ENCODE measurements at regions not wholly inside any gene's neighbourhood (a gene's known extent, or its start where the extent isn't known, plus 50 kb on each side); places are given as distances from the start of the nearest gene placed in this dataset.

DNA sequence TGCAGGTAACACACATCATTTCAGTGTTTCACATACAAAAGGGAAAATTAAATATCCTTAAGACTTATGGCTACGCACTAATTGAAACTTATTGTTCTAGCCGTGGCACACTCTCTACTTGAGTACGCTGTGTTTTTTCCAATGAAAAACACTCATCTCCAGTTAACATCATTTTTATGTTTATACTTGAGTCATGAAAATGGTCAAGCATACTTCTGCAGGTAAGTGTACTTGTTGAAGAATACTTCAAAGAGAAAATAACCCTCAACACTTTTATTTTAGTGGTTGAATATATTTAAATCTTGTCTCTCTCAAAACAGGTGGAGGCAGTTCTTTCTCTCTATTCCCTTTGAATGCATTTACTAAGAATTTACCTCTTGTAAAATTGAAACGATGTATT, 538.7 kb upstream of the PCDH7 start:
- no peaks in the 10 kb centered on the region for H3K36me3 Mint-ChIP-seq
- no peak overlapping the region for H3K27ac Mint-ChIP-seq
- H3K4me1 Mint-ChIP-seq = peaks cover 2% of the 10 kb centered on the region
- H3K9me3 Mint-ChIP-seq = no peaks in the 10 kb centered on the region
- TF ChIP-seq, protein P1, sequence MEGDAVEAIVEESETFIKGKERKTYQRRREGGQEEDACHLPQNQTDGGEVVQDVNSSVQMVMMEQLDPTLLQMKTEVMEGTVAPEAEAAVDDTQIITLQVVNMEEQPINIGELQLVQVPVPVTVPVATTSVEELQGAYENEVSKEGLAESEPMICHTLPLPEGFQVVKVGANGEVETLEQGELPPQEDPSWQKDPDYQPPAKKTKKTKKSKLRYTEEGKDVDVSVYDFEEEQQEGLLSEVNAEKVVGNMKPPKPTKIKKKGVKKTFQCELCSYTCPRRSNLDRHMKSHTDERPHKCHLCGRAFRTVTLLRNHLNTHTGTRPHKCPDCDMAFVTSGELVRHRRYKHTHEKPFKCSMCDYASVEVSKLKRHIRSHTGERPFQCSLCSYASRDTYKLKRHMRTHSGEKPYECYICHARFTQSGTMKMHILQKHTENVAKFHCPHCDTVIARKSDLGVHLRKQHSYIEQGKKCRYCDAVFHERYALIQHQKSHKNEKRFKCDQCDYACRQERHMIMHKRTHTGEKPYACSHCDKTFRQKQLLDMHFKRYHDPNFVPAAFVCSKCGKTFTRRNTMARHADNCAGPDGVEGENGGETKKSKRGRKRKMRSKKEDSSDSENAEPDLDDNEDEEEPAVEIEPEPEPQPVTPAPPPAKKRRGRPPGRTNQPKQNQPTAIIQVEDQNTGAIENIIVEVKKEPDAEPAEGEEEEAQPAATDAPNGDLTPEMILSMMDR (IDR thresholded peaks at IDR 0.05; ENCODE audit: unreplicated experiment) = no peak
- H3K27me3 Mint-ChIP-seq (ENCODE audit: low read depth) = no peaks in the 10 kb centered on the region
- no peak overlapping the region for H3K4me3 Mint-ChIP-seq
- DNase-seq (ENCODE audit: low spot score in 2 of 2, unreplicated experiment in 2 of 2) = no peak

DNA sequence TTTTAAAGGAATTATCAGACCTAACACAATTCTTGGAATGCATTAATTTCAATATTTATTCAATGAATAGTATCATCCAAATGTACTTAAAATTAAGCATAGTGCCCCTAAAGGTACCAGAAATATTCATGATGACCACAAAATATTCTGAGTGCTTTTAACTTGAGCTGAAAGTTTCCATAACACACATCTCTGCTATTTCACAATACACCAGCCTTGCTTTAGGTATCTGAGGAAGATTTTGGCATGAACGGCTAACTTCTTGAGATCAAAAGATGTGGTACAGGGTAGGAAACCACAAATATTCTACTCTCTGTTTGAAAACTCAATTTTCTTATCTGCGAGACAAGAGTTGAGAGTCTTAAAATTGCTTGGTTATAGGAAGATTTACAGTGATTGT, 538.3 kb upstream of the PCDH7 start:
- no peak overlapping the region for H3K4me3 Mint-ChIP-seq
- no peaks in the 10 kb centered on the region for H3K36me3 Mint-ChIP-seq
- no peaks in the 10 kb centered on the region for H3K27me3 Mint-ChIP-seq (ENCODE audit: low read depth)
- TF ChIP-seq, protein P1 (IDR thresholded peaks at IDR 0.05; ENCODE audit: unreplicated experiment) = no peak
- H3K9me3 Mint-ChIP-seq = no peaks in the 10 kb centered on the region
- H3K27ac Mint-ChIP-seq = no peak overlapping the region
- peaks cover 2% of the 10 kb centered on the region for H3K4me1 Mint-ChIP-seq
- DNase-seq (ENCODE audit: low spot score in 2 of 2, unreplicated experiment in 2 of 2) = no peak

DNA sequence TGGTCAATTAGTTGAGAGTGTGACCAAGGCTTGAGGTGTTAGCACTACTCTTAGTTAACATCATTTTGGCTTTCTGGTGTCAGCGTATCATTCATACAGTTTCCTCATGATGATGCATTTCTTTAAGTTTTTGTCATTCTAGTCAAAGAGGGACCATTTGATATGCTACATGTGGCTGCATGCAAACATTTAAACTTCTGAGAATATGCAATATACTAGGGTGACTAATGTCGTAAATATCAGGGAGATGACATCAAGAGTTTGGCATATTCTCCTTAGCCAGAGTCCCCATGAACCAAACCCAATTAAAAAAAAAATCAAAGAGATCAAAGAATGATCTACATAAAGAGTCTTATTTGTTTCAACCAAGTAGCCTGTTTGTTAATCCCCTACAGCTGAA, 537.4 kb upstream of the PCDH7 start:
- TF ChIP-seq, protein P1 (IDR thresholded peaks at IDR 0.05; ENCODE audit: unreplicated experiment) = no peak
- Mint-ChIP-seq H3K4me3 (no peak overlapping the region), H3K27ac (no peak overlapping the region), H3K4me1 (peaks cover 2% of the 10 kb centered on the region), H3K36me3 (no peaks in the 10 kb centered on the region), H3K9me3 (no peaks in the 10 kb centered on the region), H3K27me3 (ENCODE audit: low read depth) (no peaks in the 10 kb centered on the region)
- DNase-seq (ENCODE audit: low spot score in 2 of 2, unreplicated experiment in 2 of 2) = no peak

DNA sequence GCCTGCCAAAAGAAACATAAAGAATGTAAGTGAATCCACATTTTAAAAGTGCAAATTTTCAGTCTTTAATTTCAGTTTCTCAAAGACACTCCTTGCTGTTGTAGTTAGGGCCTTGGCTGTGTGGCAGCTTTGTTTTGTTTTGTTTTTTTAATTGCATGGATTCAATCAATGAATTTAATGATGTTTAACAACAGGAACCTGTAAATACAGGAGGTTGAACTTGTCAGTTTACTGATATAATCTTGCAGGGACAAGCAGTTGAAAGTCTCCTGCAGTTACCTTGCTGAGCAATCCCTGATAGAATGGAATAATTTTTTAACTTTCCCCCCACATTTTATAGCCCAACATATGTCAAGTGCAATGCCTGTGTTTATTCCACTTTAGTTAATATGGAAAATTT, 528.3 kb upstream of the PCDH7 start:
- no peak overlapping the region for H3K27ac Mint-ChIP-seq
- no peaks in the 10 kb centered on the region for H3K9me3 Mint-ChIP-seq
- no peaks in the 10 kb centered on the region for H3K36me3 Mint-ChIP-seq
- no peaks in the 10 kb centered on the region for H3K27me3 Mint-ChIP-seq (ENCODE audit: low read depth)
- H3K4me3 Mint-ChIP-seq = no peak overlapping the region
- TF ChIP-seq, protein P1 (IDR thresholded peaks at IDR 0.05; ENCODE audit: unreplicated experiment) = no peak
- no peak for DNase-seq (ENCODE audit: low spot score in 2 of 2, unreplicated experiment in 2 of 2)
- H3K4me1 Mint-ChIP-seq = peaks cover 1% of the 10 kb centered on the region

DNA sequence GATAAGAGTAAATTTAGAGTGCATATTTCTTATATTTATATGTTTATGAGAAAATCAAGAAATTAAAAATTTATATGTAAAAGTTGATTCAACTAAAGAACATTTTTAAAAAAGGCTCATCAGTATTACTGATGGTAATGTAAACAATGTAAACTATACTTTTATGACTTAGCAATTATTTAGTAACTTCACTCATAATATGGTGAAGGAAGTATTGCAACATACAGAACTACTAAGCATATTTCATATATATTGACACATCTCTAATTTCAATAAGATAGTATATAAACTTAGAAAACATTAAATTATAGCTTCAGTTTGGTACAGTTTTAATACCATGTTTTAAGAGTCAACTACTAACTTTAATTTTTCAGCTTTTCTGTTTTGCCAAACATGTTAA, 512.8 kb upstream of the PCDH7 start:
- no peak for DNase-seq (ENCODE audit: low spot score in 2 of 2, unreplicated experiment in 2 of 2)
- no peak overlapping the region for H3K4me3 Mint-ChIP-seq
- H3K27me3 Mint-ChIP-seq (ENCODE audit: low read depth) = no peaks in the 10 kb centered on the region
- no peak overlapping the region for H3K27ac Mint-ChIP-seq
- TF ChIP-seq, protein P1 (IDR thresholded peaks at IDR 0.05; ENCODE audit: unreplicated experiment) = no peak
- H3K4me1 Mint-ChIP-seq = no peaks in the 10 kb centered on the region
- no peaks in the 10 kb centered on the region for H3K36me3 Mint-ChIP-seq
- peaks cover 17% of the 10 kb centered on the region for H3K9me3 Mint-ChIP-seq

All from mesothelial cell of epicardium (in vitro differentiated cells).